Transverse colon (tissue), 3 donors: ENCODE measurements at regions not wholly inside any gene's neighbourhood (a gene's known extent, or its start where the extent isn't known, plus 50 kb on each side); places are given as distances from the start of the nearest gene placed in this dataset.

ENCODE experiments used
- POLR2A ChIP-seq: fragments of 450-650 bp; IDR thresholded peaks from one replicate; pipeline ENCODE4 v1.6.1; 2016; ENCODE audit warnings: antibody characterized with exemption, mild to moderate bottlenecking, moderate library complexity
- TF ChIP-seq, protein P1 (sequence below), 5 experiments: fragments of 200-600 bp in 3 of 5; fragments of 450-650 bp in 2 of 5; sonication (generic) in 3 of 5; IDR thresholded peaks; 1 replicate in 2 of 5; 2 replicates in 3 of 5; pipeline ENCODE4 v1.5.1; 2016 to 2017; ENCODE audit warnings: antibody characterized with exemption in 5 of 5, inconsistent platforms in 3 of 5, mild to moderate bottlenecking in 2 of 5, moderate library complexity in 1 of 5

DNA sequence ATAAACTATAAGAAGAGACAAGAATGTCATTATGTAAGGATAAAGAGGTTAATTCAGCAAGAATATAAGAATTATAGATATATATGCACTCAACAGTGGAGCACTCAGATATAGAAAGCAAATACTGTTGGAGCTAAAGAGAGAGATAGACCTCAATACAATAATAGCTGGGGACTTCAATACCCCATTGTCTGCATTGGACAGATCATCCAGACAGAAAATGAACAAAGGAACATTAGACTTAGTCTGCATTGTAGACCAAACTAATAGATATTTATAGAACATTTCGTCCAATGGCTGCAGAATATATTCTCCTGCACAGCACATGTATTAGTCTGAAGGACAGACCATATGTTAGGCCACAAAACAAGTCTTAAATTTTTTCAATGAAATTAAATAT, 777.1 kb downstream of the CDH18 start:
- TF ChIP-seq POLR2A = no peak
- TF ChIP-seq, protein P1, sequence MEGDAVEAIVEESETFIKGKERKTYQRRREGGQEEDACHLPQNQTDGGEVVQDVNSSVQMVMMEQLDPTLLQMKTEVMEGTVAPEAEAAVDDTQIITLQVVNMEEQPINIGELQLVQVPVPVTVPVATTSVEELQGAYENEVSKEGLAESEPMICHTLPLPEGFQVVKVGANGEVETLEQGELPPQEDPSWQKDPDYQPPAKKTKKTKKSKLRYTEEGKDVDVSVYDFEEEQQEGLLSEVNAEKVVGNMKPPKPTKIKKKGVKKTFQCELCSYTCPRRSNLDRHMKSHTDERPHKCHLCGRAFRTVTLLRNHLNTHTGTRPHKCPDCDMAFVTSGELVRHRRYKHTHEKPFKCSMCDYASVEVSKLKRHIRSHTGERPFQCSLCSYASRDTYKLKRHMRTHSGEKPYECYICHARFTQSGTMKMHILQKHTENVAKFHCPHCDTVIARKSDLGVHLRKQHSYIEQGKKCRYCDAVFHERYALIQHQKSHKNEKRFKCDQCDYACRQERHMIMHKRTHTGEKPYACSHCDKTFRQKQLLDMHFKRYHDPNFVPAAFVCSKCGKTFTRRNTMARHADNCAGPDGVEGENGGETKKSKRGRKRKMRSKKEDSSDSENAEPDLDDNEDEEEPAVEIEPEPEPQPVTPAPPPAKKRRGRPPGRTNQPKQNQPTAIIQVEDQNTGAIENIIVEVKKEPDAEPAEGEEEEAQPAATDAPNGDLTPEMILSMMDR (IDR thresholded peaks at IDR 0.05) = no peak
